Pancreas (tissue), 10 donors: ENCODE measurements at regions not wholly inside any gene's neighbourhood (a gene's known extent, or its start where the extent isn't known, plus 50 kb on each side); places are given as distances from the start of the nearest gene placed in this dataset.

Source experiments
- ATAC-seq, 4 donors: fragments of 200-7000 bp; cut with Tn5 transposase; one replicate each; pipeline versions ENCODE4 v1.8.0 to v1.9.1; 2020; ENCODE audit warnings: mild to moderate bottlenecking in 4 of 4, moderate library complexity in 4 of 4
- DNase-seq, 6 donors: peaks; one replicate each; pipeline ENCODE4 v3.0.0-alpha.2; 2020
- FAIRE-seq: peaks from 2 replicates; lab custom pipeline; 2012; peaks lifted over from hg19 to GRCh38; lab: Jason Lieb, UNC
- H3K27ac ChIP-seq, 4 donors: fragments of 200-600 bp; sonication (generic); 1 replicate in 3 of 4; 2 replicates in 1 of 4; pipeline versions ENCODE4 v1.5.0 to v1.8.0; 2020
- H3K27me3 ChIP-seq, 4 donors: fragments of 200-600 bp; one replicate each; pipeline ENCODE4 v1.8.0; 2021
- H3K36me3 ChIP-seq, 3 donors: fragments of 200-600 bp; sonication (generic) in 1 of 3; one replicate each; pipeline versions ENCODE4 v1.5.0 to v1.8.0; 2020 to 2021
- H3K4me1 ChIP-seq, 3 donors: fragments of 200-600 bp; one replicate each; pipeline ENCODE4 v1.8.0; 2021
- H3K4me3 ChIP-seq, 4 donors: fragments of 200-600 bp; sonication (generic) in 2 of 4; one replicate each; pipeline versions ENCODE4 v1.5.0 to v1.8.0; 2020 to 2021
- H3K9me3 ChIP-seq, 4 donors: fragments of 200-600 bp; one replicate each; pipeline ENCODE4 v1.8.0; 2021
- WGBS, 2 donors: extraction: QIAGEN DNeasy Blood & Tissue Kit; methylation state at CpG; one replicate each; pipeline ENCODE4 v1.1.7; 2013; 5-methylcytosine and 5-hydroxymethylcytosine counted together
- intact Hi-C, 3 donors: fragments of 100-400 bp; cut with DNase I; formaldehyde crosslinking; loops; one replicate each; pipeline versions ENCODE4 v1.11.1 to v1.14.2; 2022
- TF ChIP-seq, protein P1 (sequence below), 4 donors: fragments of 200-600 bp; sonication (generic) in 3 of 4; IDR thresholded peaks; one replicate each; pipeline versions ENCODE4 v1.5.0 to v1.8.0; 2021; ENCODE audit warnings: antibody characterized with exemption in 4 of 4
- donor health status: healthy with polysubstance abuse.
- donor health status: DM: no; HTN: no; CAD: no; lungs with moderate emphysema.
- donor health status: DM: no; HTN: no; CAD: no.
- donor health status: control.
- donor health status: control.
- donor health status: Bipolar disorder and iron deficiency.
- donor health status: DM: yes; HTN: yes; CAD: no.
- donor health status: DM: no; HTN: no; CAD: no.
- donor health status: DM: no; HTN: no; CAD: no.
- donor health status: DM: yes; HTN: yes; CAD: no.

DNA sequence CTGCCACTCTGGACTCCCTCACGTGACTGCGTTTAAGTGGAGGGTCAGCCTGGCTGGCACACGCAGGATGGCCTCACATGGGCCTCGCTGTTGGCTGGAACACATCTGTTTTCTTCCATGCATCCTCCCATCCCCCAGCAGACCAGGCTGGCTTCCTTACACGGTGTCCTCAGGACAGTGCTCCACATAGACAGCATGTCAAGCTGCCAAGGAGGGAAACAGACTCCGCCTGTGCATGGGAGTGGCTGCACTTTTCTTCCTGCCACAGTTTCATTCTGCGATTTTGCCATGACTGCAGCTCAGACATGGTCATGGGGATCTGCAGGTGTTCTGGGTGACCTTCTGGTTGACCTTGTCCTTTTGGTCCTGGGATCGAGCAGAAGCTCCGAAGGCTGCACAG, 344.2 kb downstream of the SHANK2 start:
- Histone ChIP-seq H3K27ac (no peak overlapping the region), H3K4me3 (no peak overlapping the region), H3K9me3 (no peaks in the 10 kb centered on the region), H3K4me1 (no peaks in the 10 kb centered on the region), H3K27me3 (no peaks in the 10 kb centered on the region), H3K36me3 (no peaks in the 10 kb centered on the region)
- ATAC-seq (no peak), FAIRE-seq (no peak), DNase-seq (peak in 1 of 6 donors; percentile 20)
- 76 to 83% methylated on average over 9 of the region's 9 CpGs for WGBS, 2 donors
- intact Hi-C loops: no loop called here
- TF ChIP-seq, protein P1, sequence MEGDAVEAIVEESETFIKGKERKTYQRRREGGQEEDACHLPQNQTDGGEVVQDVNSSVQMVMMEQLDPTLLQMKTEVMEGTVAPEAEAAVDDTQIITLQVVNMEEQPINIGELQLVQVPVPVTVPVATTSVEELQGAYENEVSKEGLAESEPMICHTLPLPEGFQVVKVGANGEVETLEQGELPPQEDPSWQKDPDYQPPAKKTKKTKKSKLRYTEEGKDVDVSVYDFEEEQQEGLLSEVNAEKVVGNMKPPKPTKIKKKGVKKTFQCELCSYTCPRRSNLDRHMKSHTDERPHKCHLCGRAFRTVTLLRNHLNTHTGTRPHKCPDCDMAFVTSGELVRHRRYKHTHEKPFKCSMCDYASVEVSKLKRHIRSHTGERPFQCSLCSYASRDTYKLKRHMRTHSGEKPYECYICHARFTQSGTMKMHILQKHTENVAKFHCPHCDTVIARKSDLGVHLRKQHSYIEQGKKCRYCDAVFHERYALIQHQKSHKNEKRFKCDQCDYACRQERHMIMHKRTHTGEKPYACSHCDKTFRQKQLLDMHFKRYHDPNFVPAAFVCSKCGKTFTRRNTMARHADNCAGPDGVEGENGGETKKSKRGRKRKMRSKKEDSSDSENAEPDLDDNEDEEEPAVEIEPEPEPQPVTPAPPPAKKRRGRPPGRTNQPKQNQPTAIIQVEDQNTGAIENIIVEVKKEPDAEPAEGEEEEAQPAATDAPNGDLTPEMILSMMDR (IDR thresholded peaks at IDR 0.05): no peak

DNA sequence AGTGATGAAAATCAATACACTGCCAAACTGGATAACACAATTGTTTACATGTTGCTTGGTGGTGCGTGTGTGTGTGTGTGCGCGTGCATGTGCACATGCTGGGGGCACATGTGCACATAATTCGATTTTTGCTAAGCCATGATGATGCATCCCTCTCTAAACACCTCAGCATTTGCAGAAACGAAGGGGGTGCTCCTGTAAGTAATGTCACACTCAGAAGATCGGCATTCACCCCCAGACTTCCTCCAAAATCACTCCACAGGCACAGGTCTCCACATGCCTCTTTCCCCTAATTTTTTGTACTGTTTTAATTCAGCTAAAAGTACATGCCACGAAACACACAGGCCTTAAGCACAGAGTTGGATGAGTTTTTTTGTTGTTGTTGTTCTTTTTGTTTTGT, 341.5 kb downstream of the SHANK2 start:
- WGBS, 2 donors: 85 to 94% methylated on average over 7 of the region's 7 CpGs
- H3K4me3 ChIP-seq: no peak overlapping the region
- ATAC-seq (no peak), FAIRE-seq (no peak), DNase-seq (peak in 1 of 6 donors; percentile 2)
- no peaks in the 10 kb centered on the region for H3K4me1 ChIP-seq
- TF ChIP-seq, protein P1 (IDR thresholded peaks at IDR 0.05): no peak
- intact Hi-C loops: no loop called here
- no peaks in the 10 kb centered on the region for H3K36me3 ChIP-seq
- no peaks in the 10 kb centered on the region for H3K9me3 ChIP-seq
- H3K27ac ChIP-seq: no peak overlapping the region
- H3K27me3 ChIP-seq: no peaks in the 10 kb centered on the region

DNA sequence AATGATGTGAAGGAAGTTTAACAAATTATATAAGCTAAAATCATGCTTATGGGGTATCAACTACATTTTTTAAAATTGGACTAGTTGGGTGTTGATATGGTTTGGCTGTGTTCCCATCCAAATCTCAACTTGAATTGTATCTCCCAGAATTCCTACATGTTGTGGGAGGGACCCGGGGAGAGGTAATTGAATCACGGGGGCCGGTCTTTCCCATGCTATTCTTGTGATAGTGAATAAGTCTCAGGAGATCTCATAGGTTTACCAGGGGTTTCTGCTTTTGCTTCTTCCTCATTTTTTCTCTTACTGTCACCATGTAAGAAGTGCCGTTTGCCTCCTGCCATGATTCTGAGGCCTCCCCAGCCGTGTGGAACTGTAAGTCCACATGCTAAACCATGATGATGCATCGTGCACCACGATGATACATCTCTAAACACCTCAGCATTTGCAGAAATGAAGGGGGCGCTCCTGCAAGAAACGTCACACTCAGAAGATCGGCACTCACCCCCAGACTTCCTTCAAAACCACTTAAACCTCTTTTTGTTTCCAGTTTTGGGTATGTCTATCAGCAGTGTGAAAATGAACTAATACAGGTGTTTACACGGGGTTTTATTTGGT, 340.0 kb downstream of the SHANK2 start:
- DNase-seq: peak in 1 of 6 donors; percentile 8
- Histone ChIP-seq H3K36me3 (no peaks in the 10 kb centered on the region), H3K27me3 (no peaks in the 10 kb centered on the region), H3K4me3 (no peak overlapping the region), H3K27ac (no peak overlapping the region), H3K9me3 (no peaks in the 10 kb centered on the region), H3K4me1 (no peaks in the 10 kb centered on the region)
- intact Hi-C loops: no loop called here
- 85 to 87% methylated on average over 11 of the region's 11 CpGs for WGBS, 2 donors
- TF ChIP-seq, protein P1 (IDR thresholded peaks at IDR 0.05): no peak
- FAIRE-seq: no peak
- ATAC-seq: no peak

DNA sequence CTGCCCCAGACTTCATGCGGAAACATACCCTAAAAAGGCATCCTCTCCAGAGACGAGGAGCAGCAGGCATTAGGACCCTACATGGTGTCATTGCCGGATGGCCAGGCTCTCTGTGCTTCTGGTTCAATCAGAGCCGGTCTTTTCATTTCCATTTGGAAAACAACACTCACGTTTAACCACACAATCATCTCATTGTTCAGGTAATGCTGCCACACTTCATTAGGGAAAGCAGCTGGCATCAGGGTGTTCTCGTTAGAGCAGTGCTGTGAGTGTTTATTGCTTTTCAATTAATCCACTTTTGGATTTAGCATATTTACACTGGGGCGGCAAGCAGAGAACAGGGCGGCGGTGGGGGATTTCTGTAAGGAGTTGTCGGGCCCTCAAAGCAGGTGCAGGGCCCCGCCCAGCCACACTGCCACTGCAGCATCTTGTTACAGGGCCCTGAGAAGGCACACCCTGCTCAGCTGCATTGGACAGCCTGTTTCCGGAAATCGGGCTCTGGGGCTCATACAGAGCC, 338.6 kb downstream of the SHANK2 start:
- TF ChIP-seq, protein P1 (IDR thresholded peaks at IDR 0.05): no peak
- FAIRE-seq (no peak), ATAC-seq (peak in 3 of 4 donors; percentile 41 to 62 (median 57)), DNase-seq (peak in 1 of 6 donors; percentile 37)
- Histone ChIP-seq H3K27ac (no peak overlapping the region), H3K27me3 (no peaks in the 10 kb centered on the region), H3K4me1 (no peaks in the 10 kb centered on the region), H3K36me3 (no peaks in the 10 kb centered on the region), H3K4me3 (no peak overlapping the region), H3K9me3 (no peaks in the 10 kb centered on the region)
- intact Hi-C loops: no loop called here
- WGBS, 2 donors: 61 to 67% methylated on average over 13 of the region's 13 CpGs

DNA sequence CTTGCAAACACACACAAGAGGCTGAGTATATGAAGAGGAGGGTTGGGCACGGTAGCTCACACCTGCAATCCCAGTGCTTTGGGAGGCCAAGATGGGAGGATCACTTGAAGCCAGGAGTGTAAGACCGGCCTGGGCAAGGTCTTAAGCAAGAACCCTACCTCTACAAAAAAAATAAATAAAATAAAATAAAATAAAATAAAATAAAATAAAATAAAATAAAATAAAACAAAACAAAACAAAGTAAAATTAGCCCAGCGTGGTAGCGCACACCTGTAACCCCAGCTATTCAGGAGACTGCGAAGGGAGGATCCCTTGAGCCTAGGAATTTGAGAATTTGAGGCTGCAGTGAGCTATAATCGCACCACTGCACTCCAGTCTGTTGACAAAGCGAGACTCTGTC, 337.9 kb downstream of the SHANK2 start:
- H3K27me3 ChIP-seq: no peaks in the 10 kb centered on the region
- no peaks in the 10 kb centered on the region for H3K4me1 ChIP-seq
- ATAC-seq (no peak), FAIRE-seq (no peak), DNase-seq (peak in 1 of 6 donors; percentile 4)
- intact Hi-C loops: no loop called here
- WGBS, 2 donors: 96 to 100% methylated on average over 7 of the region's 7 CpGs
- H3K36me3 ChIP-seq: no peaks in the 10 kb centered on the region
- H3K9me3 ChIP-seq: no peaks in the 10 kb centered on the region
- TF ChIP-seq, protein P1 (IDR thresholded peaks at IDR 0.05): no peak
- H3K4me3 ChIP-seq: no peak overlapping the region
- H3K27ac ChIP-seq: no peak overlapping the region
